ENCODE measurements at regions not wholly inside any gene's neighbourhood (a gene's known extent, or its start where the extent isn't known, plus 50 kb on each side); places are given as distances from the start of the nearest gene placed in this dataset.

- peak overlapping the region in 1 of 2 donors; percentile 75 for H3K27ac Mint-ChIP-seq
- DNase-seq (ENCODE audit: low spot score in 2 of 2): no peak
- H3K9me3 Mint-ChIP-seq: no peaks in the 10 kb centered on the region
- no peaks in the 10 kb centered on the region for H3K36me3 Mint-ChIP-seq
- no peak for ATAC-seq
Measured at GRCh38 chr13:44232774-44233173, 140.8 kb upstream of the SERP2 start.

DNA sequence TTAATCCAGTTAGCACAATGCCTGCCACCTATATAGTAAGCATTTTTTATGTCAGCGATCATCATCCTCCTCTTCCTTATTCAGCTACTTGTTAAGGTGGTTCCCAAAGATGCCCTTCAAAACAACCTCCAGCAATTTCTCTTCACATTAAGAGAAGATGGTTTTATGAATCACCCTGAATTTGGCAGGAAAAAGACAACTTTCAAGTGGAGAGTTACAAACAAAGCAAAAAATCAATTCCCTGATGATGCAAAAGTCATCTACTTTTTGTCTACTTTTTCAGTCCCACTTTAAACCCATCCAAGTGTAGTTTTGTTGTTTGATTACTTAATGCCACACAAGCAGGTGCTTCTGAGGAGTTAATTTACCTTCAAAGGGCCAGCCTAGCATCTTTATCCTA, 139.1 kb upstream of the SERP2 start:
- Mint-ChIP-seq H3K9me3 (no peaks in the 10 kb centered on the region), H3K27ac (no peak overlapping the region), H3K36me3 (no peaks in the 10 kb centered on the region)
- DNase-seq (ENCODE audit: low spot score in 2 of 2): no peak
- no peak for ATAC-seq

- H3K36me3 Mint-ChIP-seq: no peaks in the 10 kb centered on the region
- no peaks in the 10 kb centered on the region for H3K9me3 Mint-ChIP-seq
Measured at GRCh38 chr13:44236370-44236769, 137.3 kb upstream of the SERP2 start.

DNA sequence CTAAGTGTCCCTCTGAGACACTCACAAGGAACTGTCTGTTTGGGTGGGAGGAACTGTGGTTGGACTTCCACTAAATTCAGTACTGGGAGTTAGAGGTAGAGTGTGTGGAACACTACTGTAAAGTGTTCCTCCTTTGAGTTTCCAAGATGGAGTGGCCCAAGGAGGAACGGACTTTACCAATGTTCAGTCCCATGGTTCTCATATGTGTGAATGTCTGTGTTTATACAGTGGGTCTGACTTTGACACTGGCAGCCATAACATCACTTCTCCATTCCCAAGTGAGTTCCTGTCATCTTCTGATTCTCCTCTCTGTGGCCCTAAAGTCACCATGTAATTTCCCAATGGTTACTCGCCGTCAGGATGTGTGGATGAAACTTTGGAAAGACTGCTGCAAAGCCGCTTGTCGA, 136.8 kb upstream of the SERP2 start:
- ATAC-seq (no peak), DNase-seq (ENCODE audit: low spot score in 2 of 2) (no peak)
- H3K27ac Mint-ChIP-seq: no peak overlapping the region
- H3K9me3 Mint-ChIP-seq: no peaks in the 10 kb centered on the region
- no peaks in the 10 kb centered on the region for H3K36me3 Mint-ChIP-seq

More at GRCh38 chr13:44236370-44236769, 137.3 kb upstream of the SERP2 start:
- H3K27ac Mint-ChIP-seq: no peak overlapping the region
- no peak for DNase-seq (ENCODE audit: low spot score in 2 of 2)
- no peak for ATAC-seq

- Mint-ChIP-seq H3K9me3 (no peaks in the 10 kb centered on the region), H3K36me3 (no peaks in the 10 kb centered on the region), H3K27ac (no peak overlapping the region)
- DNase-seq (ENCODE audit: low spot score in 2 of 2): peak in 1 of 2 donors; percentile 12
- ATAC-seq: peak; percentile 89 to 91
Measured at GRCh38 chr13:44237276-44237767, 136.3 kb upstream of the SERP2 start.

DNA sequence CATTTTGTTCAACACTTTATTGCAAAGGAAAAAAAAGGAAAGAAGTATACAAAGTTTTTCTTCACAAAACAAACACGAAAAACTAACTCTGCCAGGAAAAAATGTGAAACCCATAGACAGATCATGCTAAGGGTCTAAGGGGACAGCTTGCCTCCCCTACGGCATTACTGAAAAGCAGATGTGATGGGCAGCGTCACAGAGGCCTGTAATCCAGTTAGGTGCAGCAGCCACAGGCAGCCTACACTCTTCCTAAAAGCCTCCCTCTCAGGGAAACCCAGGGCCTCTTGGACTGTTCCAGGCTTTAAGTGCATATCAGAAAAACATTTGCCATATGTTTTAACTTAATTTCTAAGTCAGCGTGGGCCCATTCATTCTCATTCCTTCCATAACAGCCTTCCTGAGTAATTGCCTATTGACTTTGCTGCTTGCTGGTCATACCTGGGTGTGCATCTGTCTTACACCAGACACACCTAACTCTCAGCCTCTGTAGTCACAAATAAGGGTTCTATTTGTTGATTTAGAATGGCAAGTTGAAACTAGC, 135.7 kb upstream of the SERP2 start:
- no peak overlapping the region for H3K27ac Mint-ChIP-seq
- no peaks in the 10 kb centered on the region for H3K36me3 Mint-ChIP-seq
- ATAC-seq: peak in 1 of 2 donors; percentile 31
- H3K9me3 Mint-ChIP-seq: no peaks in the 10 kb centered on the region
- DNase-seq (ENCODE audit: low spot score in 2 of 2): no peak

- DNase-seq (ENCODE audit: low spot score in 2 of 2) (no peak), ATAC-seq (no peak)
- Mint-ChIP-seq H3K27ac (peak overlapping the region in 1 of 2 donors; percentile 31), H3K36me3 (no peaks in the 10 kb centered on the region), H3K9me3 (no peaks in the 10 kb centered on the region)
Measured at GRCh38 chr13:44240611-44241145, 132.9 kb upstream of the SERP2 start.

DNA sequence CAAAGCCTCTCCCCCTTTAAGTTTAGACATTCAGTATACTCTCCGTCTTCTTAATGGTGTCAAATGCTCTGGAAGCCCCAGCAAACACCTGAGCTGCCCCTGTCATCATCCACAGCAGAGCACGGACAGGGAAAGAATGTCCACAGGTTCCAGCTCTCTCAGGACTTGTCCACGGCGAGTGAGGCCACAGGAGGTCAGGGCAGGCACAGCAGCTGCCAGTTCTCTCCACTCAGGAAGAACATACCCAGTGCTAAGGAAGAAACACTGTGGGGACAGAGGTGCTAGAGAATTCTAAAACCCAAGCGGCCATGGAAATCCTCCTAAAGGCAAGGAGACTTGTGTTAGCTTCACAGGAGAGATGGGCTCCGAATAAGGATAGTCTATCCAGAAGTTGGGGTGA, 132.0 kb upstream of the SERP2 start:
- ATAC-seq (no peak), DNase-seq (ENCODE audit: low spot score in 2 of 2) (no peak)
- Mint-ChIP-seq H3K36me3 (no peaks in the 10 kb centered on the region), H3K27ac (no peak overlapping the region), H3K9me3 (no peaks in the 10 kb centered on the region)

DNA sequence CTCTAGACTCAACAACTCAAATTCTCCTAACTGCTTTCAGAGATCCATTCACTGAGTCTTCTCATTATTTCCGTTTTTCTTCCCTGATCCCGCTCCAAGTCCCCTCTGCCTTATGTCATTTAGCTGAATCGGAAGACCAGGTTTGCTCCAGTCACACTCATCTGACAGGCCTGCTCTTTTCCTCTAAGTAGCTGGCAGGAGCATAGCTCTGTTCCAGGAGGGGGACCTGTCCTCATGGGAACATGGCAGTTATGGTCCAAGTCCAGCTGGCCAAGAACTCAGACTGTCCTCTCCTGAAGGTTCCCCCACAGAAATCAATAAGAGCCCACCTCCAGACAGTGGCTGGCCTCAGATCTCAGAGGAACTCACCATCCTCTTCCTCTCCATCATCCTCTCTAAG, 130.9 kb upstream of the SERP2 start:
- ATAC-seq (no peak), DNase-seq (ENCODE audit: low spot score in 2 of 2) (no peak)
- H3K27ac Mint-ChIP-seq: peak overlapping the region in 1 of 2 donors; percentile 56
- no peaks in the 10 kb centered on the region for H3K9me3 Mint-ChIP-seq
- H3K36me3 Mint-ChIP-seq: no peaks in the 10 kb centered on the region

- no peaks in the 10 kb centered on the region for H3K36me3 Mint-ChIP-seq
- H3K27ac Mint-ChIP-seq: peak overlapping the region in 1 of 2 donors; percentile 56
- no peaks in the 10 kb centered on the region for H3K9me3 Mint-ChIP-seq
- peak; percentile 86 to 98 for ATAC-seq
- peak in 1 of 2 donors; percentile 56 for DNase-seq (ENCODE audit: low spot score in 2 of 2)
Measured at GRCh38 chr13:44243198-44243857, 130.3 kb upstream of the SERP2 start.

DNA sequence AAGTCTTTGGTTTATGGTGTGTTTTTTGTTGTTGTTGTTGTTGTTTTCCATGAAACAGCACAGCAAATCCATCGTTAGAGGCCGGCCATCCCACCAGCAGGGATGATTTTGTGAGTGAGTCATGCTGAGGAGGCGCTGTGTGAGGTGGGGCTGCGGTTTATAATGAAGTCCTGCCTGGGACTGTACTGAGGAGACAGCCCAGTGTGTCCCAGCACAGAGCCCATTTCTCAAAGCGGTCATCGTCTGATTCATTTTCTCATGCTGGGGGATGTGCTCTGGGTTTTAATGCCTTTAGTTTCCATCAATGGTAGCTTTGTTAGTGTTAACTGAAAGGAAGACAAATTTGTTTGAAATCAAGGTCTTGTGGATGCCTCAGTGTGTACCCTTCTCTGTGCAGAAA, 129.3 kb upstream of the SERP2 start:
- ATAC-seq: no peak
- Mint-ChIP-seq H3K27ac (no peak overlapping the region), H3K9me3 (no peaks in the 10 kb centered on the region), H3K36me3 (no peaks in the 10 kb centered on the region)
- DNase-seq (ENCODE audit: low spot score in 2 of 2): no peak

- Mint-ChIP-seq H3K36me3 (no peaks in the 10 kb centered on the region), H3K9me3 (no peaks in the 10 kb centered on the region), H3K27ac (no peak overlapping the region)
- ATAC-seq (no peak), DNase-seq (ENCODE audit: low spot score in 2 of 2) (no peak)
Measured at GRCh38 chr13:44249431-44249836, 124.2 kb upstream of the SERP2 start.

DNA sequence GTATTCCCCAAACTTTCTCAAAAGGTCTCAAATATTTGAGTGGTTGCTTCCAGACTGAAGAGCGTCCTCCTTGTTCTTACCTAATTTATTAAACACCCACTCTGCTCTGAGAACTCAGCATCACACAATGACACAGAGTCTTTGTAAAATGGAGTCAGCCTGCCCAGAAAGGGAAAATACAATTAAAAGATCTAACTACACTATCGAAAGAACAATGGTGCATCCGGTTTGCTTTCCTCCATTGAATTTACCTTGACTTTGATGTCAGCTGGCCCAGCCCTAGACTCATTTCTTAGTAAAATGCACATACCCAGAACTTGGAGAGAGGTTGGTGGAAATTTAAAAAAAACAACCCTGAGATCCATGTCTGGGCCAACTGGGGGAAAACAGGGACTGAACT, 120.7 kb upstream of the SERP2 start:
- no peak for ATAC-seq
- Mint-ChIP-seq H3K27ac (no peak overlapping the region), H3K36me3 (no peaks in the 10 kb centered on the region), H3K9me3 (peaks cover 4 to 8% of the 10 kb centered on the region in 2 donors)
- DNase-seq (ENCODE audit: low spot score in 2 of 2): no peak

GRCh38 chr13:44255771-44256364, 117.8 kb upstream of the SERP2 start:
- H3K9me3 Mint-ChIP-seq: peaks cover 4 to 9% of the 10 kb centered on the region in 2 donors
- no peak overlapping the region for H3K27ac Mint-ChIP-seq
- DNase-seq (ENCODE audit: low spot score in 2 of 2) (no peak), ATAC-seq (no peak)
- no peaks in the 10 kb centered on the region for H3K36me3 Mint-ChIP-seq

GRCh38 chr13:44257796-44258195, 115.8 kb upstream of the SERP2 start:
- H3K9me3 Mint-ChIP-seq: peaks cover 4 to 9% of the 10 kb centered on the region in 2 donors
- ATAC-seq: no peak
- no peak overlapping the region for H3K27ac Mint-ChIP-seq
- DNase-seq (ENCODE audit: low spot score in 2 of 2): no peak
- no peaks in the 10 kb centered on the region for H3K36me3 Mint-ChIP-seq

- ATAC-seq (peak; percentile 88 to 94), DNase-seq (ENCODE audit: low spot score in 2 of 2) (peak in 1 of 2 donors; percentile 75)
- Mint-ChIP-seq H3K9me3 (peaks cover 4 to 9% of the 10 kb centered on the region in 2 donors), H3K27ac (peak overlapping the region; percentile 81 to 97), H3K36me3 (no peaks in the 10 kb centered on the region)
Measured at GRCh38 chr13:44259045-44260027, 114.3 kb upstream of the SERP2 start.
